A673 (cell line): ENCODE measurements at regions not wholly inside any gene's neighbourhood (a gene's known extent, or its start where the extent isn't known, plus 50 kb on each side); places are given as distances from the start of the nearest gene placed in this dataset.

Experiments used
- CTCF ChIP-seq: fragments of 300-800, 200-600 bp; sonication (generic); conservative IDR thresholded peaks from 2 replicates; pipeline ENCODE4 v1.5.1; 2017; ENCODE audit warnings: low read depth, mild to moderate bottlenecking, antibody characterized with exemption, low read length, moderate library complexity, mixed read lengths
- EZH2 ChIP-seq: fragments of 200-600 bp; sonication (generic); IDR thresholded peaks from 2 replicates; pipeline ENCODE4 v1.6.1; 2017; ENCODE audit warnings: borderline replicate concordance, low read depth, mild to moderate bottlenecking, mixed read lengths, antibody characterized with exemption, low read length; ENCODE audit not compliant: poor library complexity, severe bottlenecking

- no peak for TF ChIP-seq CTCF
- no peak for TF ChIP-seq EZH2
These were observed 177.5 kb downstream of the NAA11 start for GRCh38 chr4:79148369-79148768.
